ENCODE measurements at regions not wholly inside any gene's neighbourhood (a gene's known extent, or its start where the extent isn't known, plus 50 kb on each side); places are given as distances from the start of the nearest gene placed in this dataset.

DNA sequence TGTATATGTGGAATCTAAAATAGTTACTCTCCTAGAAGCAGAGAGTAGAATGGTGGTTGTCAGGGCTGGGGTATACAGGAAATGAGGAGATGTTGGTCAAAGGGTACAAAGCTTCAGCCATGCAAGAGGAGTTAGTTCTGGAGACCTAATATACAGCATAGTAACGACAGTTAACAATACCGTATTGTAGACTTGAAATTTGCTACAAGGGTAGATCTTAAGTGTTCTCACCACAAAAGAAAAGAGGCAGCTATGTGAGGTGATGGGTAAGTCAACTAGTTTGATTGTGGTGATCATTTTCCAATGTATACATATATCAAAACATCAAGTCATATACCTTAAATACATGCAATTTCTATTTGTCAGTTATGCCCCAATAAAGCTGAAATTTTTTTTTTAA lies 98.2 kb upstream of the CYP1B1 start:
- DNase-seq (ENCODE audit: low read depth in 4 of 4, low spot score in 3 of 4): no peak

GRCh38 chr2:38173683-38174082 lies 97.7 kb upstream of the CYP1B1 start:
- DNase-seq (ENCODE audit: low read depth in 4 of 4, low spot score in 3 of 4): no peak

DNA sequence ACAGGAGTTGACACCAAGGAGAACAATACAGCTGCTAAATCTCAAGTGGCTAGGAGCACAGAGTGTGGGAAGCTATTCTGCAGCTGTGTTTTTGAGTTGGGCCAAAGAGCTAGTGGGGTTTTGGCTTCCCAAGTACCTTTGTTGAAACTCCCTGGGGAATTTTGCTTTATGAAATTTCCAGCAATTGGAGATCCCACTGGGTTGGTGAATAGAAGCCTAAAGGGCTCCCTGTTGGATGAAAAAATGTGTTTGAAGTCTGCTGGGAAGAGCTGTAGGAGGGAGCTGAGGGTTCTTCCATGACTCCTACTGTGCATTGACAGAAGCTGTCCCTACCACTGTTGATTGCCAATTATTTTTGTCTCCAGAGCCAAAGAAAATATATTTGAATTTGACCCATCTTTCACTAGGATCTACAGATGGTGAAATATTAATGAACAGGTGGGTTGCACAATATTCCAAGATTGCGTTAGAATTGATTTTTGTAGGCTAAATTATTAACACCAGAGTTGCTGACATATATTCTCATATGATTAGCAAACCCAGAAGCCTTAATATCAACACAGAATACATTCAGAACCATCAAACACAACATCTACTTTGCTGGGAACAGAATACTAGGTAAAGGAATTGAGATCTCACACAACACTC lies 95.4 kb upstream of the CYP1B1 start:
- no peak for DNase-seq (ENCODE audit: low read depth in 4 of 4, low spot score in 3 of 4)

DNA sequence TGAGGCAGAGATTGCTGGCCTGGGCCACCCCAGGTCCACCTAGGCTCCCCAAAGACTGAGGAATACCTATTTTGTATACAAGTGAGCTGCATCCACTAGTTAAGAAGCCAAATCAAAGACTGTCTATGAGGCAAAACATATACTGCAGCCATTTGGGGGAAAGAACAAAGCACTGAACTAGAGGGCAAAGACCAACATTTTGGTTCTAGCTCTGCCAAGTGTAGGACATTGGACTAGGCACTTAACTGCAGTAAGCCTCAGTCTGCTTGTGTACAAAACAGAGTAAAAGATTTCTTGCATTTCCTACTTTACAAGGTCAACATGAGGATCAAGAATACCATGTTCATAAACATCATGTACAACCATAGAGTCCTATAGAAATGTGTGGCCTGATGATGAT lies 94.8 kb upstream of the CYP1B1 start:
- DNase-seq (ENCODE audit: low read depth in 4 of 4, low spot score in 3 of 4): no peak

GRCh38 chr2:38170067-38170466 lies 94.1 kb upstream of the CYP1B1 start:
- DNase-seq (ENCODE audit: low read depth in 4 of 4, low spot score in 3 of 4): no peak

- DNase-seq (ENCODE audit: low read depth in 4 of 4, low spot score in 3 of 4): no peak
Observed at GRCh38 chr2:38168710-38169480, 92.9 kb upstream of the CYP1B1 start.

- no peak for DNase-seq (ENCODE audit: low read depth in 4 of 4, low spot score in 3 of 4)
Observed at GRCh38 chr2:38167968-38168350, 92.0 kb upstream of the CYP1B1 start.

GRCh38 chr2:38165698-38166097 lies 89.7 kb upstream of the CYP1B1 start:
- no peak for DNase-seq (ENCODE audit: low read depth in 4 of 4, low spot score in 3 of 4)

- no peak for DNase-seq (ENCODE audit: low read depth in 4 of 4, low spot score in 3 of 4)
Observed at GRCh38 chr2:38164881-38165280, 88.9 kb upstream of the CYP1B1 start.

- DNase-seq (ENCODE audit: low read depth in 4 of 4, low spot score in 3 of 4): no peak
Observed at GRCh38 chr2:38163579-38163978, 87.6 kb upstream of the CYP1B1 start.

- no peak for DNase-seq (ENCODE audit: low read depth in 4 of 4, low spot score in 3 of 4)
Observed at GRCh38 chr2:38163006-38163405, 87.1 kb upstream of the CYP1B1 start.

DNA sequence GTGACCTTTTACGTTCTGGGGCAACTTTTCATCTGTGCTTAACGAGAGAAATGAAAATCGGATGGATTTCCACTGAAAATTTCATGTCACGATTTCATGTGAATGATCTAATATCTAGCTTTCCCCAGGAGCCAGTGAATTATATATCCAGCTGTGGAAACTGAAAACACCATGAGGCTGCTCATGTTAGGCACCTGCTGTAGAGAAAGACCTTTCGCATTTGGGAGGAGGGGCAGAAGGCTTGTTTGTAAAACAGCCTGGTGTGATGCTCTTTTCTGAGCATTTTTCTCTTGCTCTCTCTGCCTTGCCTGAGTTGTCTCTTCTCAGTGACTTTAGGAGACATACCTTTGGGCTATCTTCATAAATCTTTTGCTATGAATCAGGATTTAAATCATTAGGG lies 84.6 kb upstream of the CYP1B1 start:
- no peak for DNase-seq (ENCODE audit: low read depth in 4 of 4, low spot score in 3 of 4)

DNA sequence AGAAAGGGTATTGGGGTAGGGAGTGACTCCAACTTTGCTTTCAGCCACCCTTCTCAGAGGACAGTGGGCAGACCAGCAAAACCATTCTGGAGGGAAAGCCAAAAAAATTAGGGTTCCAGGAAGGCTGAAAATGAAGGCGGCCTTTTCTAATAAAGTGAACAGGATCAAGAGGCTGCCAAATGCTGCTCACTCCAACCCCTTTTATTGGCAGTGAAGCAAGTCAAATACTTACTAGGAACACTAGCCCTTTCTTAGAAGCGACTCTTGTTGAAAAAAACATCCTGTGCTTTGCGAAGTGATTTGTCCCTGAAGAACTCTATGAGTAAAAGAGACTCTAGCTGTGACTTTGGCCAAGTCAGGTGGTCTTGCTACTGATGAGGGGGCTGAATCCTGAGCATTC lies 83.6 kb upstream of the CYP1B1 start:
- DNase-seq (ENCODE audit: low read depth in 4 of 4, low spot score in 3 of 4): no peak

DNA sequence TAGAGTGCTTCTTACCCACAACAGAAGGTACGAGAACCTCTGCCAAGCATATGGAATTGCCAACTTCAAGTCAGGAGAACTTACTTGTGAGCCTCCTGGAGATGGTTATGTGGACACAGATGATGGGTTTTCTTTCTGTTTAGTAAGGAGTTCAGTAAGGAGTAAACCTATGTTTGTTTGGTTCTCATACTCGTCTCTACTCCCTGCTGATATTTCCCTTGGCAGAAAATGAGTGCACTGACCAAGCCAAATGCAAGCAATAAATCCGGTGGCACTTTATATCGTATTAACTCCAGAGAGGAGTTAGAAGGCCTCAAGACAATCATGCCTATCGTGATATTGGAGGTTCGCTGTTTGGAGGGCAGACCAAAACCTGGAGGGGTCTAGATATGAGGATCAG lies 83.2 kb upstream of the CYP1B1 start:
- no peak for DNase-seq (ENCODE audit: low read depth in 4 of 4, low spot score in 3 of 4)

DNA sequence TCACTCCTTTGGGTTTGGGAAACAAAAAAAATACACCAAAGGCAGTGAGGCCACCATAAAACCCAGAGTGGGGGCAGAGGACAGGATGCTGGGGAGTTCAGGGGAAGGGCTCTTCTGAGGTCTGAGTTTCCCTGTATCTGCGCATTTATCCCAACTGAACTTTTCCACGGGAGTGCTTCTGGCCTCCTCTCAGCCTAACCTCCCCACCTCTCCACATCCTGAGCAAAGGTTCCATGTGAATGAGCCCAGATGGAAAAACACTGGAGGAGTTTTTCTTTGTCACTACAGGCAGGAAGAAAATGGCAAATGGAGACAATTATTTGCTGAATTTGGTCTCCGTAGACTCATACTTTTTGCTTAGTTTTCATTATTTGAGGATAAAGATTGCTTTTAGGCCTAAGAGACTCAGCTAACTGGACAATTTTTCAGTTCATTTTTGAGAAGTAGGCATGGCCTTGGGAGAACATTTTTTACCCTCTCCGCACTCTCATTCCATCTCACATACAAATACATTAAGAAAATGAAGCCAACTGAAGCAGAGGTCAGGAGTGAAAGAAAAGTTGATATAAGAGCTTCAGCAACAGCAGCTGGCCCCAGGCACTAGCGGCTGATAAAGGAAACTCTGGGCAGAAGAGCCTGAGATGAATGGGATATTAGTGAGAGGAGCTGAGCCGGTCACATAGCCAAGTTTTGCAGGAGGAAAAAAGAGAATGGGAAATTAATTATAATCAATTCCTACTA lies 82.6 kb upstream of the CYP1B1 start:
- DNase-seq (ENCODE audit: low read depth in 4 of 4, low spot score in 3 of 4): no peak

- no peak for DNase-seq (ENCODE audit: low read depth in 4 of 4, low spot score in 3 of 4)
Observed at GRCh38 chr2:38156436-38156835, 80.5 kb upstream of the CYP1B1 start.

- DNase-seq (ENCODE audit: low read depth in 4 of 4, low spot score in 3 of 4): no peak
Observed at GRCh38 chr2:38155015-38155414, 79.1 kb upstream of the CYP1B1 start.

DNA sequence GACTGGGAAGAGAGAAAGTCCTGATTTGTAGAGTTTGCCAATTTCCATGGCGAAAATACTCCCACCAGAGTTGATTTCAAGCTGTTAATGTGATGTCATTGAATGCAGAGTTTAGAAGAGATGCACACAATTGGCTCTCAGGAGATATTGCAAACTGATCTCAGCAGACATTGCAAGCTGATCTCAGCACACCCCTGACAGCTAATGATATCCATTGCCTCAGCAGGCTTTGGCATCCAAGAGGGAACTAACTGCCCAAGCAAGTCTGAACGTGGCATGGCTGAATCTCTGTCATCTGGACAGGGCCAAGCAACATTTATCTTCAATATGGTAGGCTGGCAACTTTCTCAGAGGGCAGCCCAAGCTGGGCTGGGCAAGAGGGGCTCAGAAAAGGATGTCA lies 78.4 kb upstream of the CYP1B1 start:
- no peak for DNase-seq (ENCODE audit: low read depth in 4 of 4, low spot score in 3 of 4)

DNA sequence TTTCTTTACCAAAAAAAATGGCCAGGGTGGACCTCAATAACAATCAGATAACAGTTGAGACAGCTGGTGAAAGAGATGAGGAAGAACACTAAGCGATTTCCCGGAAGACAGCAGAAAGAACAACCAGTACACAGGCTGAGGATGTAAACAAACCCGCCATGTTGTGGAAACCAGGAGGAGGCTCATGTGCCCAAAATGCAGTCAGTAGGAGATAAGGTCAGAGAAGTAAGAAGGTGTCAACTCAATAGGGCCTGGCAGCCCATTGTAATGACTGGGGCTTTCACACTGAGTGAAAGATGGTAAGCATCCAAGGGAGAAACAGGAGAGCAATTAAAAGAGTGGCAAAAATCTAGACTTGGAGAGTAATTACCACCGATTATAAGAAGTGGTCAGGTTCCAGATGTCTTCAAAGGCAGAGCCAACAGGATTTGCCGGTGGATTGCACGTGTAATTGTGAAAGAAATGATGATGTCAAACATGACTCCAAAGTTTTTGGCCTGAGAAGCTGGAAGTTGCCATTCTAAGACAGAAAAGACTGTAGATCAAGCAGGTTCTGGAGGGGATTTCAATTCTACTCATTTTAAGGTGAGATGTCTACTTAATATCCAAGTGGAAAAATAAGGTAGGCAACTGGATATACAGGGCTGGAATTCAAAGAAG lies 77.7 kb upstream of the CYP1B1 start:
- DNase-seq (ENCODE audit: low read depth in 4 of 4, low spot score in 3 of 4): no peak

GRCh38 chr2:38152913-38153312 lies 77.0 kb upstream of the CYP1B1 start:
- no peak for DNase-seq (ENCODE audit: low read depth in 4 of 4, low spot score in 3 of 4)

DNA sequence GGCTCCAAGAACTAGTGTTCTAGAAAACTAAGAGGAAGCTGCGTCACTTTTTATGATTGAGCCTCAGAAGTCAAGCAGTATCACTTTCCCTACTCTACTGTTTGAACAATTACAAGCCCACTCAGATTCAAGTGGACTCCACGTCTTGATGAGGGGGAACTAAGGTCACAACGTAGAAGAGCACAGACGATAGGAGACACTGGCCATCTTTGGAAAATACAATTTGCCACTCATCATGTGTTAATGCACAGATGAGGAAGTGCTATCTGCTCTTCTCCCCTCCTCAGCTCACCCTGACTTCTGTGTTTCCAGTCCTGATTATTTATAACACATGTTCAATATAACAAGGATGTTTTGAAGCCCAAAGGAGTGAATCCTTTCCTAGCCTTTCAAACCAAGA lies 76.1 kb upstream of the CYP1B1 start:
- DNase-seq (ENCODE audit: low read depth in 4 of 4, low spot score in 3 of 4): no peak

All from right renal pelvis (tissue), 4 donors.